ENCODE measurements at regions not wholly inside any gene's neighbourhood (a gene's known extent, or its start where the extent isn't known, plus 50 kb on each side); places are given as distances from the start of the nearest gene placed in this dataset.

- no peak for TF ChIP-seq CTCF (IDR thresholded peaks at IDR 0.05)
- TF ChIP-seq POLR2A (IDR thresholded peaks at IDR 0.05), result no peak
- TF ChIP-seq POLR2AphosphoS5 (IDR thresholded peaks at IDR 0.05), result no peak
Measured at GRCh38 chr16:77558786-77559185, 124.0 kb upstream of the ADAMTS18 start.

Measured in upper lobe of left lung (tissue), 4 donors.